HCT116 (cell line): ENCODE measurements at regions not wholly inside any gene's neighbourhood (a gene's known extent, or its start where the extent isn't known, plus 50 kb on each side); places are given as distances from the start of the nearest gene placed in this dataset.

Experiments used
- ATAC-seq: fragments of 200-7000 bp; cut with Tn5 transposase; 2 replicates; pipeline ENCODE4 v1.9.1; 2020; ENCODE audit warnings: mild to moderate bottlenecking, moderate library complexity
- BruUV-seq: library from RNA; stranded (reverse); fragments of 400-500 nt; replicated peaks from 2 replicates; lab custom pipeline; 2021; lab: Mats Ljungman, UMichigan
- CTCF ChIA-PET: fragments of 300-600 bp; sonication (Branson Sonifier 250); formaldehyde crosslinking; loops from one replicate; lab custom pipeline; 2021; ENCODE audit warnings: antibody characterized with exemption; lab: Charles Lee
- POLR2A ChIA-PET: fragments of 300-600, 350-600 bp; sonication (Branson Sonifier 250); formaldehyde crosslinking; loops from one replicate; lab custom pipeline; 2021; ENCODE audit warnings: antibody characterized with exemption; lab: Charles Lee
- RAD21 ChIA-PET, 2 experiments: fragments of 300-600 bp; sonication (Branson Sonifier 250); formaldehyde crosslinking; loops; one replicate each; lab custom pipeline; 2023; ENCODE audit warnings: low total read pairs in 2 of 2; ENCODE audit not compliant: uncharacterized antibody in 2 of 2, unreplicated experiment in 2 of 2, low non-redundant PET in 1 of 2; lab: Charles Lee
- DNase-seq: peaks from one replicate; pipeline ENCODE4 v3.0.0-alpha.2; 2010; ENCODE audit warnings: low read depth, low spot score
- H2AFZ ChIP-seq: fragments of 200-600 bp; shearing (Covaris generic), sonication (generic); 2 replicates; pipeline ENCODE4 v1.6.1; 2017; ENCODE audit warnings: low read depth, mixed run types, mixed read lengths, antibody characterized with exemption, low read length; ENCODE audit not compliant: poor library complexity, severe bottlenecking
- H3K27ac ChIP-seq: 2 replicates; pipeline ENCODE4 v1.5.1; 2012; ENCODE audit warnings: low read depth, low read length
- H3K27me3 ChIP-seq: fragments of 200-600 bp; sonication (generic); 2 replicates; pipeline ENCODE4 v1.6.1; 2016; ENCODE audit warnings: mixed run types, low read length, mixed read lengths; ENCODE audit not compliant: insufficient read depth
- H3K36me3 ChIP-seq, 2 experiments: fragments of 200-500 bp in 1 of 2; fragments of 200-600 bp in 1 of 2; sonication (Bioruptor generic) in 1 of 2; sonication (generic) in 1 of 2; 2 replicates each; pipeline versions ENCODE4 v1.5.1 to v1.6.1; 2014 to 2016; ENCODE audit warnings: low read length in 2 of 2, inconsistent platforms in 1 of 2, mixed read lengths in 1 of 2, mixed run types in 1 of 2; ENCODE audit not compliant: insufficient read depth in 2 of 2, control insufficient read depth in 1 of 2
- H3K4me1 ChIP-seq, 2 experiments: fragments of 200-600 bp in 1 of 2; sonication (generic) in 1 of 2; 2 replicates each; pipeline versions ENCODE4 v1.5.1 to v1.6.1; 2012 to 2017; ENCODE audit warnings: low read length in 2 of 2, inconsistent platforms in 1 of 2, mild to moderate bottlenecking in 1 of 2, mixed read lengths in 1 of 2, mixed run types in 1 of 2, moderate library complexity in 1 of 2; ENCODE audit not compliant: insufficient read depth in 2 of 2, control insufficient read depth in 1 of 2
- H3K4me2 ChIP-seq: fragments of 200-600 bp; sonication (generic); 2 replicates; pipeline ENCODE4 v1.6.1; 2017; ENCODE audit warnings: mixed run types, low read length, mixed read lengths
- H3K4me3 ChIP-seq, 2 experiments: fragments of 200-600 bp in 1 of 2; sonication (generic) in 1 of 2; replicated peaks in 1 of 2; 2 replicates each; pipeline ENCODE4 v1.5.1; 2011 to 2016; ENCODE audit warnings: low read length in 2 of 2, control low read depth in 1 of 2, low read depth in 1 of 2, mild to moderate bottlenecking in 1 of 2, mixed read lengths in 1 of 2, mixed run types in 1 of 2
- H3K79me2 ChIP-seq: fragments of 200-600 bp; sonication (generic); 2 replicates; pipeline ENCODE4 v1.6.1; 2017; ENCODE audit warnings: mild to moderate bottlenecking, mixed run types, low read length, moderate library complexity, mixed read lengths; ENCODE audit not compliant: insufficient read depth
- H3K9ac ChIP-seq: fragments of 200-600 bp; sonication (generic); 2 replicates; pipeline ENCODE4 v1.6.1; 2016; ENCODE audit warnings: low read length, mixed read lengths
- H3K9me2 ChIP-seq: fragments of 200-600 bp; sonication (generic), shearing (Covaris generic); 2 replicates; pipeline ENCODE4 v1.6.1; 2017; ENCODE audit warnings: mixed run types, mild to moderate bottlenecking, moderate library complexity; ENCODE audit not compliant: insufficient read depth
- H3K9me3 ChIP-seq, 2 experiments: fragments of 200-500 bp in 1 of 2; fragments of 200-600 bp in 1 of 2; sonication (Bioruptor generic) in 1 of 2; sonication (generic) in 1 of 2; 2 replicates each; pipeline ENCODE4 v1.6.1; 2014 to 2017; ENCODE audit warnings: low read length in 2 of 2, mixed read lengths in 2 of 2, inconsistent platforms in 1 of 2, low read depth in 1 of 2, mild to moderate bottlenecking in 1 of 2, mixed run types in 1 of 2, moderate library complexity in 1 of 2; ENCODE audit not compliant: control insufficient read depth in 1 of 2, insufficient read depth in 1 of 2
- H4K20me1 ChIP-seq: fragments of 200-600 bp; sonication (generic), shearing (Covaris generic); 2 replicates; pipeline ENCODE4 v1.6.1; 2017; ENCODE audit warnings: mixed run types, mild to moderate bottlenecking, moderate library complexity; ENCODE audit not compliant: insufficient read depth
- ELF1 ChIP-seq: IDR thresholded peaks from 2 replicates; pipeline ENCODE4 v1.6.1; 2012; ENCODE audit warnings: low read depth, borderline replicate concordance
- EZH2 ChIP-seq: fragments of 200-600 bp; sonication (generic); IDR thresholded peaks from 2 replicates; pipeline ENCODE4 v1.6.1; 2017; ENCODE audit warnings: antibody characterized with exemption, mixed run types
- FOSL1 ChIP-seq: IDR thresholded peaks from 2 replicates; pipeline ENCODE4 v1.6.1; 2012; ENCODE audit warnings: low read depth
- JUND ChIP-seq: IDR thresholded peaks from 2 replicates; pipeline ENCODE4 v1.6.1; 2012
- MAX ChIP-seq: IDR thresholded peaks from 2 replicates; pipeline ENCODE4 v1.6.1; 2012
- POLR2A ChIP-seq: IDR thresholded peaks from 2 replicates; pipeline ENCODE4 v1.7.0; 2011; ENCODE audit warnings: borderline replicate concordance; ENCODE audit not compliant: insufficient read depth, insufficient read length; ENCODE audit errors: extremely low read depth
- POLR2AphosphoS5 ChIP-seq: IDR thresholded peaks from 2 replicates; pipeline ENCODE4 v1.6.1; 2011; ENCODE audit warnings: mild to moderate bottlenecking, low read depth, low read length, moderate library complexity
- REST ChIP-seq: IDR thresholded peaks from 2 replicates; pipeline ENCODE4 v1.6.1; 2012; ENCODE audit warnings: low read depth
- SIN3A ChIP-seq: IDR thresholded peaks from 2 replicates; pipeline ENCODE4 v1.6.1; 2012; ENCODE audit warnings: low read depth
- SP1 ChIP-seq: IDR thresholded peaks from 2 replicates; pipeline ENCODE4 v1.6.1; 2012; ENCODE audit warnings: low read depth
- SRF ChIP-seq: IDR thresholded peaks from 2 replicates; pipeline ENCODE4 v1.6.1; 2012; ENCODE audit warnings: low read depth
- YY1 ChIP-seq: IDR thresholded peaks from 2 replicates; pipeline ENCODE4 v1.6.1; 2011; ENCODE audit warnings: low read length, low read depth, moderate library complexity, mild to moderate bottlenecking; ENCODE audit not compliant: insufficient replicate concordance; ENCODE audit errors: extremely low read depth
- ZBTB33 ChIP-seq: IDR thresholded peaks from 2 replicates; pipeline ENCODE4 v1.6.1; 2011; ENCODE audit warnings: mild to moderate bottlenecking, low read length, moderate library complexity; ENCODE audit not compliant: insufficient replicate concordance; ENCODE audit errors: extremely low read depth
- ZFX ChIP-seq: fragments of 450-650 bp; IDR thresholded peaks from 2 replicates; pipeline ENCODE4 v1.6.1; 2017
- ZNF274 ChIP-seq: fragments of 200-500 bp; sonication (Bioruptor generic); IDR thresholded peaks from 2 replicates; pipeline ENCODE4 v1.6.1; 2014; ENCODE audit warnings: mild to moderate bottlenecking, low read depth, low read length, inconsistent platforms
- intact Hi-C: fragments of 100-400 bp; cut with micrococcal nuclease; formaldehyde crosslinking; loops from 2 replicates; pipeline ENCODE4 v1.10.0; 2022

GRCh38 chr16:17984810-17985209 is 351.7 kb downstream of the NPIPA8 start:
- TF ChIP-seq ZNF274 (no peak), POLR2AphosphoS5 (no peak), REST (no peak), ELF1 (no peak), SRF (no peak), ZFX (no peak), ZBTB33 (no peak), FOSL1 (no peak), JUND (no peak), MAX (no peak), POLR2A (no peak), SIN3A (no peak), SP1 (no peak), EZH2 (no peak), YY1 (no peak)
- TF ChIP-seq, all 23 proteins: peak for 0
- Histone ChIP-seq H3K4me1 (no peaks in the 10 kb centered on the region), H3K27ac (no peak overlapping the region), H3K27me3 (peaks cover 32% of the 10 kb centered on the region), H2AFZ (no peak overlapping the region), H3K36me3 (no peaks in the 10 kb centered on the region), H3K9me3 (no peaks in the 10 kb centered on the region), H3K4me3 (no peak overlapping the region), H3K9ac (no peak overlapping the region), H3K4me2 (no peak overlapping the region), H3K9me2 (no peaks in the 10 kb centered on the region), H4K20me1 (no peaks in the 10 kb centered on the region), H3K79me2 (no peaks in the 10 kb centered on the region)
- ChIA-PET POLR2A (no interaction called here), CTCF (no interaction called here), RAD21 (no interaction called here)
- intact Hi-C loops = no loop called here
- no peak for ATAC-seq
- no TSS peak for BruUV-seq
- DNase-seq = no peak
